ENCODE measurements at regions not wholly inside any gene's neighbourhood (a gene's known extent, or its start where the extent isn't known, plus 50 kb on each side); places are given as distances from the start of the nearest gene placed in this dataset.
"Not testable (repeated sequence)": the region's sequence is repeated elsewhere in the genome, so short reads cannot be mapped to it uniquely, and the experiment has no call there.

- no peak for DNase-seq (ENCODE audit: low read depth)
These were observed 79.5 kb downstream of the FAM161A start for GRCh38 chr2:61774351-61774750.

- DNase-seq (ENCODE audit: low read depth), result no peak
These were observed 81.7 kb downstream of the FAM161A start for GRCh38 chr2:61771904-61772845.

- no peak for DNase-seq (ENCODE audit: low read depth)
These were observed 83.1 kb downstream of the FAM161A start for GRCh38 chr2:61770746-61771145.

- DNase-seq (ENCODE audit: low read depth), result no peak
These were observed 83.6 kb downstream of the FAM161A start for GRCh38 chr2:61770298-61770697.

DNA sequence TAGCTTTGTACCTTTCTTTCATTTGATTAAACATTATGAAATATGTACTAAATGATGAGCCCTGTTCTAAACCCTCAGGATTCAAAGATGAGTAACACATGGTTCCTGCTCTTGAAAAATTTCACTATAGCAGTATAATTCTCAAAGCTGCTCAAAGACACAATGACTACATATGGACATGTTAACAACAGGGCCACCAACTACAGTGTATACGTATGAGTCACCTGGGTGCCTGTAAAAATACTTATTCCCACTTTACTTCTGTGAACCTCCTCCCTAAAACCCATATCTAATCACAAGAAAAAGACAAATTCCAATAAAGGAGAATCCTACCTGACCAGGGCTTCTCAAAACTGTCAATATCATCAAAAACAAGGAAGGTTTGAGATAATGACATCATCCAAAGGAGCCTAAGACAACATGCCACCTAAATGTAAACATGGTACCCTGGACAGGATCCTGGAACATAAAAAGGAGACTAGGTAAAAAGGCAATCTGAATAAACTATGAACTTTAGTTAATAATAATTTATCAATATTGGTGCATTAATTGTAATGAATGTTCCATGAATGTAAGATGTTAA lies 84.7 kb downstream of the FAM161A start:
- no peak for DNase-seq (ENCODE audit: low read depth)

DNA sequence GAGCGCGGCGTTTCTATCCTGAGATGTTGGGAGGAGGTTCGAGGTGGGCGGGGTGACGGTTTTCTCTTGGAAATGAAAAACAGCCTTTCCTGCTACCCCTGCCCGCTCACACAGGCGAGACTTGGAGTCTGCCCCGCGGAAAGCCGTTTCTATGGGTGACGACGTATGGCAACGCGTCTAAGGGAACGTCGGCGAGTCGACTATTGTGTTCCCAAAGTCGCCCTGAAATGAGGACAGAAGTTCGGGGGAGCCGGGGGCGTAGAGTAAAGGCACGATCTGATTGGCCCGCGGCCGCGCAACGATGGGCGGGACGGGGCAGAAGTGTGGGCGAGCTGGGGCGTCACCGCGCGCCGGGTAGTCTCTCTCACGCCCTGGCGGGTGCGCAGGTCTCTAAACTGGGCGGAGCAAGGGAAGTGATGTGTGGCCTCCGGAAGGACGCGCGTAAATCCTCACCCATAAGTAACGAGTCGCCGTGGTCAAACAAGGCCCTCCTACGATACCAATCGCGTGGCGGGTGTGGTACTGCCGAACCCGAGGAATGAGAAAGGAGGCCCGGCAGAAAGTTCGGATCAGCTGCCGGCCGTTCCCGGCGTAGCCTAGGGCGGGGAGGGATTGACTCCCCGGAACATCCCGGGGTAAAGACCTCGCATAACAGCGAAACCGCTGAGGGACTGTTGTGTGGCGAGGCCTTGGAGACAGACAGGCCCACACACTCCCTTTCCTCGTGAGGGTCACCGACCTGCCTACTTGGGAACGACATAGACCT lies 89.6 kb downstream of the FAM161A start:
- DNase-seq (ENCODE audit: low read depth), result peak; percentile 94

- DNase-seq (ENCODE audit: low read depth), result peak; percentile 3
These were observed 90.2 kb downstream of the FAM161A start for GRCh38 chr2:61763605-61764034.

GRCh38 chr2:61762292-61762691 lies 91.6 kb downstream of the FAM161A start:
- DNase-seq (ENCODE audit: low read depth), result no peak

DNA sequence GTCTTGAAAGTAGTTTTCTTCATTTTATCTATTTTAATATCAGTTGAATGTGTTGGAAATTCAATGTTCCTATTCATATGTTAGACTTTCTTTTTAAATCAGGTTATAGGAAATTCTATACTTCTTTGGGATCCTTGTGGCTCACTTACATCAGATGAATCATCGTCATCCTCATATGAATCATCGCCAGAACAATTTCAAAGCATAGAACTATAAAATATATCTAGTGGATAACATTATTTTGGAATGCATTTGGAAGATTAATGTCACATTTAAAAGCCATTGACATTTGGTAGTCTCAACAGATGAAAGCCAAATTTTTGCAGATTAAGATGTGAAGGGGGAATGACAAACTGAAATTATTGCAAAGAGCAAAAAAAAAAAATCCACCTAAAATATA lies 94.1 kb downstream of the FAM161A start:
- DNase-seq (ENCODE audit: low read depth), result no peak

DNA sequence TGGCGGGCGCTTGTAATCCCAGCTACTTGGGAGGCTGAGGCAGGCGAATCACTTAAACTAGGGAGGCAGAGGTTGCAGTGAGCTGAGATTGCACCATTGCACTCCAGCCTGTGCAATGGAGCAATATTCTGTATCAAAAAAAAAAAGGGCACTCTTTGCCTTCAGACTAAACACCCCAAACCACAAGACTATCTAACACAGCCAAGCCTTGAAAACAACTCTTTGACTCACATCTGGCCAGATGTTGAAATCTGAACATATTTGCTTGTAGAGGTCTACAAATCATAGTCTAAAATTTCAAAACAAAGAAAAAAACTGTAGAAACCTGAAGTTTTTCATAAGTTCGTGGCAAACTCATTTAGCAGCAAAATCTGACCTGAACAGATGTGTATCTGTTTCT lies 94.9 kb downstream of the FAM161A start:
- DNase-seq (ENCODE audit: low read depth), result no peak

GRCh38 chr2:61758159-61758558 lies 95.7 kb downstream of the FAM161A start:
- no peak for DNase-seq (ENCODE audit: low read depth)

- DNase-seq (ENCODE audit: low read depth), result no peak
These were observed 100.3 kb downstream of the FAM161A start for GRCh38 chr2:61753512-61753911.

- no peak for DNase-seq (ENCODE audit: low read depth)
These were observed 103.2 kb downstream of the FAM161A start for GRCh38 chr2:61750624-61751023.

DNA sequence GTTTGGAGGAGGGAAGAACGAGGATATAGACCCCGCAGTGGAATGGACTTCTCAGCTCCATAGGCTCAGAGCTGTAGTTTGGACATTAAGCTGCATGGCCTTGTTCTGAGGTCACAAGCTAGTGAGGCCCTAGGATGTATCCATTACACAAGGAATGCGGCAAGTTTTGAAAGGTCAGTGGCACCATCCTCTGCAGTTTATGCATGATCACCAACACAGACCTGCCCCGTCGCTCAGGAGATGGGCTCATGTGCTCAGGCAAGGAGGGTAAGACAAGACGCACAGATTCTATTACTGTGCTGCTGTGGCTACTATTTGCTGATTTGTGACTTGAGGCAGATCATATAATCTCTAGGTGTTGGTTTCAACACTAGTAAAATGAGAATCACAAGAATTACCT lies 110.9 kb downstream of the FAM161A start:
- DNase-seq (ENCODE audit: low read depth), result no peak

DNA sequence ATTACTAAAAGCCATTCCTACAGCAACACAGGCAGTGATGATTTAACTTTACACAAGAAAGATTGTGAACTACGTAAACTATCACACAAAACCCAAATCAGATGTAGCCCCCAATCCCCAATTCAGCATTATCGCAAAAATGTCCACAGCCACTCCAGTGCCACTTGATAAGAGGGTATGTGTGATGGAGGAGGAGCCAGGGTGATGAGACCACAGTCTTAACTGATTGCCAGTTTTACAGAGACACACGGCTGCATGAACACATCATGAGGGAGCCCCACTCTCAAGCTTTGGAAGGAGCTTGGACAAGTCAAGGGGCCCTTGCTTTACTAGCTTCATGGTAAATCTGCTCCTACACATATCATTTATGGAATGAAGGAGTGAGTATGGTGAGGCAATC lies 116.0 kb downstream of the FAM161A start:
- DNase-seq (ENCODE audit: low read depth), result no peak

- DNase-seq (ENCODE audit: low read depth), result no peak
These were observed 116.9 kb downstream of the FAM161A start for GRCh38 chr2:61736953-61737352.

DNA sequence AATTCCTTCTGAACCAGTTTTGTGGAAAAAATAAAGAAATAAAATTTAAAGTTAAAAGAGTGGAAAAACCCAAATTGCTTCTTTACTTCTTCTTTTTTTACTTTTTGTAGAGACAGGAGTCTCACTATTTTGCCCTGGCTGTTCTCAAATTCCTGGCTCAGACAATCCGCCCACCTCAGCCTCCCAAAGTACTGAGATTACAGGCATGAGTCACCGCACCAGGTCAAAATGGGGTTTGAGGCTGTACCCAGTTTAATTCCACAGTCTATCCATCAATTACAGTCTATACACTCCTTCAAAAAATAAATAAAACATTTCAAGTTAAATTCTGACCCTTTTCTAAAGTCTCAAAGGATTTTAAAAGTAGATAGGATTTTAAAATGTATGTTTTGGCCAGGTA lies 120.3 kb downstream of the FAM161A start:
- DNase-seq (ENCODE audit: low read depth), result no peak

GRCh38 chr2:61732787-61733186 lies 121.1 kb downstream of the FAM161A start:
- no peak for DNase-seq (ENCODE audit: low read depth)

DNA sequence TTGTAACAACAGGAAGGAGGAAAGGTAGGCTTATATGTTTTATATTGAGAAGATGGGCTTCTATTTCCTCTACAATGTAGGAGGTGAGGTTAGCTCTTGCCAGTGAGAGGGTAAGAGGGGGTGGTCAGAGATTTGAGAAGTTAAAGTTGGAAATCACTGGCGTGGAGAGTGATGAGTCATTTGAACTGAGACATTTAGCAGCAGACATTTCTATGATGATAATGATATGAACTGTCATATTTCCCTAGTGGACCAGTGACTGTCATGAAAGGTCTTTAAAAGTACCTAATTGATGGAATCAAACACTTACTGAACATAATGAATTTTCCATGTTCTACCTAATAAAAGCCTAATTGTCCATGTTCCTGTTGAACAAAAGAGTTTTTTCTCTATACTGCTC lies 126.1 kb downstream of the FAM161A start:
- no peak for DNase-seq (ENCODE audit: low read depth)

GRCh38 chr2:61726456-61727209 lies 127.2 kb downstream of the FAM161A start:
- no peak for DNase-seq (ENCODE audit: low read depth)

GRCh38 chr2:61723364-61723763 lies 130.5 kb downstream of the FAM161A start:
- DNase-seq (ENCODE audit: low read depth), result not testable (repeated sequence)

DNA sequence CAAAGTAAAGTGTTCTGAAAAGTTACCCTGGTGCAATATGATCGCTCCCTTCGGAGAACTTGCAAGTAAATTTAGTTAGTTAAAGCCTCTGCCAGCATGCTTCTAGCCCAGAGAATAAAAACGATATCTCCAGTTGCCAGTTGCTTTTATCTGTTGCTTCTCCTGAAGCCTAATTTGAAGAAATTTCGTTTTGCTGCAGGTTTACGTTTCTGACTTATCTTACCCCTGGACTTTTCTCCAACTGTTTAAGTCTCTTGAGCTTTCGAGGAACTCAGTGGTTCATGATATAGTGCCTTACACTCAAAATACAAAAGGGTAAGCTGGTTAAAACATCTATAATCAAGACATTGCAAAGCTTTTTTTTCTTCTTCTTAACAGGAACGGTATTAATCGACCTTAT lies 131.1 kb downstream of the FAM161A start:
- DNase-seq (ENCODE audit: low read depth), result no peak
